OCI-LY1 (cell line): ENCODE measurements at regions not wholly inside any gene's neighbourhood (a gene's known extent, or its start where the extent isn't known, plus 50 kb on each side); places are given as distances from the start of the nearest gene placed in this dataset.

ENCODE experiments used
- H2AFZ ChIP-seq: fragments of 200-600 bp; sonication (generic), shearing (Covaris generic); 2 replicates; pipeline ENCODE4 v1.6.0; 2014; ENCODE audit warnings: antibody characterized with exemption, mild to moderate bottlenecking, low read length
- H3F3A ChIP-seq: fragments of 200-600 bp; sonication (generic), shearing (Covaris generic); 2 replicates; pipeline ENCODE4 v1.6.0; 2014; ENCODE audit warnings: mild to moderate bottlenecking, antibody characterized with exemption, low read length, moderate library complexity; ENCODE audit not compliant: insufficient read depth
- H3K27ac ChIP-seq: fragments of 200-600 bp; sonication (generic); 2 replicates; pipeline ENCODE4 v1.5.1; 2014; ENCODE audit warnings: low read length, mixed run types, mild to moderate bottlenecking, low read depth; ENCODE audit not compliant: poor library complexity, severe bottlenecking
- H3K27me3 ChIP-seq: fragments of 200-600 bp; sonication (generic); 2 replicates; pipeline ENCODE4 v1.6.0; 2014; ENCODE audit warnings: antibody characterized with exemption, mild to moderate bottlenecking, low read length, moderate library complexity; ENCODE audit not compliant: insufficient read depth
- H3K36me3 ChIP-seq: fragments of 200-600 bp; sonication (generic); 2 replicates; pipeline ENCODE4 v1.6.1; 2014; ENCODE audit warnings: mild to moderate bottlenecking, antibody characterized with exemption, low read length, moderate library complexity, mixed read lengths; ENCODE audit not compliant: insufficient read depth
- H3K4me1 ChIP-seq: fragments of 200-600 bp; sonication (generic); 2 replicates; pipeline ENCODE4 v1.5.1; 2014; ENCODE audit warnings: mild to moderate bottlenecking, low read length, moderate library complexity; ENCODE audit not compliant: insufficient read depth, severe bottlenecking
- H3K4me2 ChIP-seq: fragments of 200-600 bp; sonication (generic), shearing (Covaris generic); 2 replicates; pipeline ENCODE4 v1.6.1; 2014; ENCODE audit warnings: low read length
- H3K4me3 ChIP-seq: fragments of 200-600 bp; sonication (generic); 2 replicates; pipeline ENCODE4 v1.5.1; 2014; ENCODE audit warnings: low read length, low read depth, mild to moderate bottlenecking, mixed read lengths; ENCODE audit not compliant: poor library complexity, severe bottlenecking
- H3K79me2 ChIP-seq: fragments of 200-600 bp; shearing (Covaris generic); 2 replicates; pipeline ENCODE4 v1.6.1; 2016; ENCODE audit warnings: mixed run types, low read length, mixed read lengths; ENCODE audit not compliant: insufficient read depth
- H3K9ac ChIP-seq: fragments of 200-600 bp; sonication (generic), shearing (Covaris generic); 2 replicates; pipeline ENCODE4 v1.6.1; 2014; ENCODE audit warnings: mild to moderate bottlenecking, low read length, mixed read lengths
- H3K9me2 ChIP-seq: fragments of 200-600 bp; sonication (generic), shearing (Covaris generic); 2 replicates; pipeline ENCODE4 v1.6.1; 2014; ENCODE audit warnings: low read depth, mild to moderate bottlenecking, low read length, mixed read lengths
- H3K9me3 ChIP-seq: fragments of 200-600 bp; shearing (Covaris generic); 2 replicates; pipeline ENCODE4 v1.6.1; 2014; ENCODE audit warnings: low read length, mixed read lengths
- H4K20me1 ChIP-seq: fragments of 200-600 bp; sonication (generic), shearing (Covaris generic); 2 replicates; pipeline ENCODE4 v1.6.0; 2016; ENCODE audit warnings: mild to moderate bottlenecking, low read length; ENCODE audit not compliant: insufficient read depth
- CTCF ChIP-seq: fragments of 200-600 bp; sonication (generic), shearing (Covaris generic); IDR thresholded peaks from 2 replicates; pipeline ENCODE4 v1.5.1; 2017; ENCODE audit warnings: mild to moderate bottlenecking, antibody characterized with exemption, low read length, moderate library complexity, mixed read lengths
- EZH2 ChIP-seq: fragments of 200-600 bp; sonication (generic), shearing (Covaris generic); IDR thresholded peaks from 2 replicates; pipeline ENCODE4 v1.8.0; 2017; ENCODE audit warnings: borderline replicate concordance, mixed run types, mild to moderate bottlenecking, antibody characterized with exemption, low read length, moderate library complexity, mixed read lengths

GRCh38 chrX:49754233-49754857, 58.6 kb upstream of the PAGE1 start:
- Histone ChIP-seq H3K9ac (no peak overlapping the region), H3K79me2 (no peaks in the 10 kb centered on the region), H3K4me3 (no peak overlapping the region), H3K9me2 (no peaks in the 10 kb centered on the region), H4K20me1 (no peaks in the 10 kb centered on the region), H3K27me3 (no peaks in the 10 kb centered on the region), H3F3A (no peaks in the 10 kb centered on the region), H3K4me1 (no peaks in the 10 kb centered on the region), H2AFZ (no peak overlapping the region), H3K4me2 (no peak overlapping the region), H3K36me3 (no peaks in the 10 kb centered on the region), H3K27ac (no peak overlapping the region), H3K9me3 (no peaks in the 10 kb centered on the region)
- TF ChIP-seq EZH2 = no peak
- peak; percentile 61 for TF ChIP-seq CTCF

- H3K9me3 ChIP-seq = no peaks in the 10 kb centered on the region
- no peak overlapping the region for H3K27ac ChIP-seq
Measured at GRCh38 chrX:49753691-49754090, 57.9 kb upstream of the PAGE1 start.

GRCh38 chrX:49748211-49748956, 52.6 kb upstream of the PAGE1 start:
- Histone ChIP-seq H3K27me3 (no peaks in the 10 kb centered on the region), H3K36me3 (no peaks in the 10 kb centered on the region), H3K4me1 (no peaks in the 10 kb centered on the region), H3F3A (no peaks in the 10 kb centered on the region), H3K9me2 (no peaks in the 10 kb centered on the region), H3K79me2 (no peaks in the 10 kb centered on the region), H4K20me1 (no peaks in the 10 kb centered on the region), H3K4me3 (no peak overlapping the region), H3K27ac (no peak overlapping the region), H3K9ac (no peak overlapping the region), H3K4me2 (no peak overlapping the region), H3K9me3 (no peaks in the 10 kb centered on the region), H2AFZ (no peak overlapping the region)
- TF ChIP-seq EZH2 = no peak
- no peak for TF ChIP-seq CTCF

More at GRCh38 chrX:49753691-49754090, 57.9 kb upstream of the PAGE1 start:
- no peaks in the 10 kb centered on the region for H3K9me2 ChIP-seq
- no peak overlapping the region for H3K9ac ChIP-seq
- no peak overlapping the region for H3K4me3 ChIP-seq
- no peak for TF ChIP-seq EZH2
- no peak for TF ChIP-seq CTCF
- no peaks in the 10 kb centered on the region for H3F3A ChIP-seq
- H3K27me3 ChIP-seq = no peaks in the 10 kb centered on the region
- no peaks in the 10 kb centered on the region for H3K36me3 ChIP-seq
- H4K20me1 ChIP-seq = no peaks in the 10 kb centered on the region
- H3K4me2 ChIP-seq = no peak overlapping the region
- no peaks in the 10 kb centered on the region for H3K79me2 ChIP-seq
- no peaks in the 10 kb centered on the region for H3K4me1 ChIP-seq
- no peak overlapping the region for H2AFZ ChIP-seq
